Right lobe of liver (tissue), 6 donors: ENCODE measurements at regions not wholly inside any gene's neighbourhood (a gene's known extent, or its start where the extent isn't known, plus 50 kb on each side); places are given as distances from the start of the nearest gene placed in this dataset.

Source experiments
- ATAC-seq, 4 donors: fragments of 200-7000 bp; cut with Tn5 transposase; one replicate each; pipeline ENCODE4 v1.9.1; 2020; ENCODE audit warnings: mild to moderate bottlenecking in 4 of 4, moderate library complexity in 4 of 4
- DNase-seq, 3 donors: peaks; one replicate each; pipeline ENCODE4 v3.0.0-alpha.2; 2020
- H3K27ac ChIP-seq, 3 donors: fragments of 200-600 bp; one replicate each; pipeline ENCODE4 v1.8.0; 2022
- H3K27me3 ChIP-seq, 2 donors: fragments of 200-600 bp; one replicate each; pipeline ENCODE4 v1.8.0; 2022
- H3K36me3 ChIP-seq, 4 donors: fragments of 200-600 bp; sonication (generic) in 1 of 4; one replicate each; pipeline versions ENCODE4 v1.5.1 to v1.8.0; 2017 to 2022; ENCODE audit warnings: control low read depth in 1 of 4
- H3K4me1 ChIP-seq, 4 donors: fragments of 200-600 bp; sonication (generic) in 1 of 4; one replicate each; pipeline versions ENCODE4 v1.5.1 to v1.8.0; 2017 to 2022; ENCODE audit warnings: control low read depth in 1 of 4
- H3K4me3 ChIP-seq, 3 donors: fragments of 200-600 bp; one replicate each; pipeline ENCODE4 v1.8.0; 2022
- H3K9me3 ChIP-seq, 4 donors: fragments of 200-600 bp; sonication (generic) in 1 of 4; one replicate each; pipeline versions ENCODE4 v1.5.1 to v1.8.0; 2017 to 2022; ENCODE audit warnings: control low read depth in 1 of 4
- CTCF ChIP-seq, 4 donors: fragments of 200-600 bp in 3 of 4; fragments of 450-650 bp in 1 of 4; IDR thresholded peaks; one replicate each; pipeline versions ENCODE4 v1.5.1 to v1.8.0; 2016 to 2022; ENCODE audit warnings: antibody characterized with exemption in 4 of 4, mild to moderate bottlenecking in 2 of 4
- POLR2A ChIP-seq: fragments of 450-650 bp; IDR thresholded peaks from one replicate; pipeline ENCODE4 v1.6.1; 2017; ENCODE audit warnings: antibody characterized with exemption, mild to moderate bottlenecking
- WGBS: methylation state at CpG from one replicate; pipeline ENCODE4 v1.1.6; 2018; ENCODE audit warnings: low coverage, low lambda C conversion rate; ENCODE audit not compliant: insufficient coverage; ENCODE audit errors: missing lambda C conversion rate; 5-methylcytosine and 5-hydroxymethylcytosine counted together
- intact Hi-C, 2 donors: fragments of 100-400 bp; cut with DNase I; formaldehyde crosslinking; loops; one replicate each; pipeline versions ENCODE4 v1.11.2 to v1.14.1; 2022
- donor health status: DM: no; HTN: yes; CAD: no.
- donor health status: DM: no; HTN: no; CAD: no.
- donor health status: DM: no; HTN: no; CAD: no.
- donor health status: DM: no; HTN: yes; CAD: no.
- donor health status: DM: no; HTN: yes; CAD: no.

GRCh38 chr7:17159500-17160037 lies 138.9 kb upstream of the AHR start:
- TF ChIP-seq POLR2A (no peak), CTCF (IDR thresholded peaks at IDR 0.05) (no peak)
- H3K4me3 ChIP-seq, result no peak overlapping the region
- peaks cover 0 to 2% (median 0%) of the 10 kb centered on the region in 4 donors for H3K36me3 ChIP-seq
- H3K9me3 ChIP-seq, result no peaks in the 10 kb centered on the region
- ATAC-seq (no peak), DNase-seq (no peak)
- H3K4me1 ChIP-seq, result peaks cover 0 to 8% (median 0%) of the 10 kb centered on the region in 4 donors
- intact Hi-C loops, result no loop called here
- WGBS, result 76% methylated on average over 2 of the region's 2 CpGs
- no peaks in the 10 kb centered on the region for H3K27me3 ChIP-seq
- H3K27ac ChIP-seq, result no peak overlapping the region

- H3K4me3 ChIP-seq, result no peak overlapping the region
- TF ChIP-seq POLR2A, result no peak
- no peak for TF ChIP-seq CTCF (IDR thresholded peaks at IDR 0.05)
- ATAC-seq (no peak), DNase-seq (no peak)
- intact Hi-C loops, result no loop called here
- no peaks in the 10 kb centered on the region for H3K9me3 ChIP-seq
- no peaks in the 10 kb centered on the region for H3K4me1 ChIP-seq
- no peaks in the 10 kb centered on the region for H3K27me3 ChIP-seq
- no peak overlapping the region for H3K27ac ChIP-seq
- H3K36me3 ChIP-seq, result no peaks in the 10 kb centered on the region
- 87% methylated on average over 4 of the region's 4 CpGs for WGBS
Measured at GRCh38 chr7:17166824-17167379, 131.6 kb upstream of the AHR start.

- WGBS, result 73% methylated on average over 2 of the region's 2 CpGs
- TF ChIP-seq CTCF (IDR thresholded peaks at IDR 0.05), result no peak
- no peak for TF ChIP-seq POLR2A
- Histone ChIP-seq H3K9me3 (no peaks in the 10 kb centered on the region), H3K36me3 (no peaks in the 10 kb centered on the region), H3K27ac (no peak overlapping the region), H3K4me1 (no peaks in the 10 kb centered on the region), H3K4me3 (no peak overlapping the region), H3K27me3 (no peaks in the 10 kb centered on the region)
- DNase-seq (no peak), ATAC-seq (no peak)
- intact Hi-C loops, result no loop called here
Measured at GRCh38 chr7:17168416-17168815, 130.0 kb upstream of the AHR start.

- ATAC-seq (no peak), DNase-seq (no peak)
- no peak overlapping the region for H3K4me3 ChIP-seq
- WGBS, result 92% methylated on average over 3 of the region's 3 CpGs
- no peaks in the 10 kb centered on the region for H3K4me1 ChIP-seq
- no peaks in the 10 kb centered on the region for H3K27me3 ChIP-seq
- H3K36me3 ChIP-seq, result no peaks in the 10 kb centered on the region
- TF ChIP-seq POLR2A (no peak), CTCF (IDR thresholded peaks at IDR 0.05) (no peak)
- H3K27ac ChIP-seq, result no peak overlapping the region
- intact Hi-C loops, result no loop called here
- no peaks in the 10 kb centered on the region for H3K9me3 ChIP-seq
Measured at GRCh38 chr7:17171427-17171826, 127.0 kb upstream of the AHR start.
